ENCODE measurements at regions not wholly inside any gene's neighbourhood (a gene's known extent, or its start where the extent isn't known, plus 50 kb on each side); places are given as distances from the start of the nearest gene placed in this dataset.

DNA sequence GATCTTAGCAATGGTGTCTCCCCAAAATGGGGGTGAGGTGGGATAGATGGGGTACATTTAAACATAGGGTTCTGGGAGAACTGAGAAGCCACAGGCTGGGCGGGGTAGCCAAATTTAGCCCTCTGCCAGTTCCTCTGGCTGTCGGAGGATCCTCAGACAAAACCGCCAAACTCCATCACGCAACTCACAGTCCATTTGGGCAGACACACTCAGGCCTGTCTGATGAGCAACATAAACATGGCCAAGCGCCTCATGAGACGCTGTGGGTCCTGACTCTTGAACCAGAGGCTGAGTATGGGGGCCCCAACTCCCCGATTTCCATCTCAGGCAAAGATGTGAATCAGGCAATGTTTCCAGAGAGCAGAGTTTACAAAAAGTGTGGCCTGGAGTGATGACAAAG is 162.3 kb downstream of the FGF18 start:
- TF ChIP-seq, protein P1, sequence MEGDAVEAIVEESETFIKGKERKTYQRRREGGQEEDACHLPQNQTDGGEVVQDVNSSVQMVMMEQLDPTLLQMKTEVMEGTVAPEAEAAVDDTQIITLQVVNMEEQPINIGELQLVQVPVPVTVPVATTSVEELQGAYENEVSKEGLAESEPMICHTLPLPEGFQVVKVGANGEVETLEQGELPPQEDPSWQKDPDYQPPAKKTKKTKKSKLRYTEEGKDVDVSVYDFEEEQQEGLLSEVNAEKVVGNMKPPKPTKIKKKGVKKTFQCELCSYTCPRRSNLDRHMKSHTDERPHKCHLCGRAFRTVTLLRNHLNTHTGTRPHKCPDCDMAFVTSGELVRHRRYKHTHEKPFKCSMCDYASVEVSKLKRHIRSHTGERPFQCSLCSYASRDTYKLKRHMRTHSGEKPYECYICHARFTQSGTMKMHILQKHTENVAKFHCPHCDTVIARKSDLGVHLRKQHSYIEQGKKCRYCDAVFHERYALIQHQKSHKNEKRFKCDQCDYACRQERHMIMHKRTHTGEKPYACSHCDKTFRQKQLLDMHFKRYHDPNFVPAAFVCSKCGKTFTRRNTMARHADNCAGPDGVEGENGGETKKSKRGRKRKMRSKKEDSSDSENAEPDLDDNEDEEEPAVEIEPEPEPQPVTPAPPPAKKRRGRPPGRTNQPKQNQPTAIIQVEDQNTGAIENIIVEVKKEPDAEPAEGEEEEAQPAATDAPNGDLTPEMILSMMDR (conservative IDR thresholded peaks at IDR 0.05): no peak
- TF ChIP-seq EZH2 (IDR thresholded peaks at IDR 0.05; ENCODE audit: low read depth): no peak
